ENCODE measurements at regions not wholly inside any gene's neighbourhood (a gene's known extent, or its start where the extent isn't known, plus 50 kb on each side); places are given as distances from the start of the nearest gene placed in this dataset.

DNA sequence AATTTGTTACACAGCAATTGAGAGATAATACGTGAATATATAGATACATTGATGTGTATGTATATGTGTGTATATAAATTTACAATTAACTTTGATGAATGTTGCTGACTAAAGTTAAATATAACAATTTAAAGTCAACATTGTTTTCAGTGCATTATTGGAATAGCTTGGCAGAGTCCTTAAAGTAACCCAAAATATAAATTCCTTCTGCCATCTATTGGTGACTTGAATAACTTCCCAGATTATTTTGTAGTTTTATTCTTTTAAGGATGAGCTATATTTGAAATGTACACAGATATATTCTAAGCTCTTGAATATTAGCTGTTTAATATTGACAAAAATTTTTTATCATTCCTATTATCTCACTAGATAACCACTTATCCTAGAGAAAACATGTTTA, 298.2 kb upstream of the FSTL5 start:
- peak; percentile 13 for DNase-seq

DNA sequence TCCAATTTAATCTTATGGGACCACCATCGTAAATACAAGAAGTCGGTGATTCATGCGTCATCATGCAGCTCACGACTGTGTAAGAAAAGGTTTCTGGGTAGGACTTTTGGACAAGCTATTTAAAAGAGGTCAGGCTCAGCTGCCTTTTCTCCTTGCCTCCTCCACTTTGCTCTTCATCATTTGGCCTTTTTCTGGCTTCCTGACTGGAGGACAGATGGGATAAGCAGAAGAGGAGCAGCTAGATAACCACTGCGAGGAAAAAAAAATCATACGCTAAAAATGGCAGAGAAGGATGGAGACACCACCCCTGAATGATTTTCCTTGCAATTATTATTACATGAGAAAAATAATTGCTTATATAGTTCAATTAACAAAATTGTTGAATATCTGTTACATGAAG, 294.3 kb upstream of the FSTL5 start:
- no peak for DNase-seq

DNA sequence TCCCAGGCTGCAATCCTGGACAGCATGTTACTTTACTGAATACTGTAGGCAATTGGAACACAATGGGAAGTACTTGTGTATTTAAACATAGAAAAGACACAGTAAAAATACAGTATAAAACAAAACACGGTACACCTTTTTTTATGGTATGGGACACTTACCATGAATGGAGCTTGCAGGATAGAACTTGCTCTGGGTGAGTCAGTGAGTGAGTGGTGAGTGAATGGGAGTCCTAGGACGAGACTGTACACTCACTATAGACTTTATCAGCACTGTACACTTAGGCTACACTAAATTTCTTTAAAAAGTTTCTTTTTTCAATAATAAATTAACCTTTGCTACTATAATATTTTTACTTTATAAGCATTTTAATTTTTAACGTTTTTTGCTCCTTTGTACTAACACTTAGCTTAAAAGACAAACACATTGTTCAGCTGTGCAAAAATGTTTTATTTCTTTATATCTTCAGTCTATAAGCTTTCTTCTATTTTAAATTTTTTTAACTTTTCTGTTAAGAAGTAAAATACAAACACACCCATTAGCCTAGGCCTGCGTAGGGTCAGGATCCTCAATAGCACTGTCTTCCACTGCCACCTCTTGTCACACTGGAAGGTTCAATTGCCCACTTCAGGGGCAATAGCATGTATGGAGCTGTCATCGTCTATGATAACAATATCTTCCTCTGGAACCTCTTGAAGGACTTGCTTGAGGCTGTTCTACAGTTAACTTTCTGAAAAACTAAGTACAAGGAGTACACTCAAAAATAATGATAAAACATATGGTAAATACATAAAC, 293.5 kb upstream of the FSTL5 start:
- no peak for DNase-seq

DNA sequence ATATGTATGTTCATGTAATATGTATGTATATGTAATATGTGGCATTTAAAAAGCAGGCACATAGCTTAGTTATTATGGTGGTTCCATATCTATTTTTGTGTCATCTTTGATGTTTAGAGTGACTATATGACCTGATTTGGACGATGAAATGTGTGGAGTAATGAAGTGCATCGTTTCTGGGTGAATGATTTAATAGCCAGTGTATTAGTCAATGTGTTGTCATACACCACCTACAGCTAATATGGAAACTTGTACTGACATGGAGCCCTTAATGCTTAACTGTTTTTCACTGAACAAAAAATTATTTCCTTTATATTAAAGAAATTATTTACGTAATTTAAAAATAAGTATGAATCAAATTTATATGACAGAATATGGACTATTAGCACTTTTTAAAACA, 292.3 kb upstream of the FSTL5 start:
- DNase-seq = no peak

DNA sequence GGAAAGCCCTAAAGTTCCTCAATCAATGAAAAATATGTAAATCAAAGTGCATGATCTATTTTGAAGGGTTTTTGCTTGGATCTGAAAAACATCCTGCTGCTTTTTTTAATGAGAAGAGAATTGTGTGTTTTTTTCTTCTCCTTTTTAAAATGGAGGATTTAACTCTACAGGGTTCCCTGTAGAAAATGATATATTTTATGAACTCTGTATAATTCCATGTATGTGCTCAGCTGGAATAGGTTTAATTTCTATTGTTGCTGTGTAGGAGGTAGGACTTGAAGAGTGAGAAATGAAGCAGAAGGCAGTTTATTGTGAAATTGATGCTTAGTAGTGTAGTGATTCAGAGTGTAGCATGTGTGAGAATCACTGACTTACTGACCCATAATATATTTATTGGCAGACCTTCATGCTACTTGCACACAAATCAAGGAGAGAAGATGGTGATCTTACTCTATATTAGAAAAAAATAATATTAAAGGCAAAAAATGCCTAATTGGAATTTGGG, 286.8 kb upstream of the FSTL5 start:
- DNase-seq = no peak

DNA sequence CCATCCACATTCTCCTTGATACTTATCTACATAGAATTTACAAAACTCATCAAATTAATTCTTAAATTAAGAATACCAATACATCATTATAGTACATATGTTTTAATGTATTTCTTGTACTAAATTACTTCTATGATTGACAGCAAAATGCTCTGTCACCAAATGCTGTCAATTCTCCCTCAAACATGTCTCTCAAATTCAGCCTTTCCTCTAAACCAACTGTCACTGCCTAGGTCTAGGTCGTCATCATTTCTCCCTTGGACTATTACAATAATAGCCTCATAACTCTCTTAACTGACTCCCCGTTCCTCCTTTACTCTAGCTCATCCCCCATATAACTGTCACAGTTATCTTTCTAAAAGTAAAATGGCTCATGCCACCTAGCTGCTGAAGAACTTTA, 279.7 kb upstream of the FSTL5 start:
- no peak for DNase-seq

DNA sequence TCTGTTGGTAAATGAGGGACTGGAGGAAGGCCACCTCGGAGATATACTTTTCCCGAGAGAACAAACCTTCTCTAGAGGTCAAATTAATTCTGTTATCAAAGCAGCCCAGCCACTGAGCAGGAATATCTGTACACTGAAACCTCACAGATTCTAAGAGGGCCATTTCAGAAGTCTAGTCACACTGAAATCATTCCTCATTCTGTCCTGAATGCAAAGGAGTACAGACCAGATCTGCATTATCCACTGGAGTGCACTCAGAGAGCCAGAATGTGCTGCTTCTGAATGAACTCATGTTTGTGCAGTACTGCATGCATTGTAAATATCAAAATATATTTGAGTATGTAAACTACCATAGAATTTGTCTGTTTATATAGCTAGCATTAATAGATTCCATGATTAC, 278.3 kb upstream of the FSTL5 start:
- no peak for DNase-seq

DNA sequence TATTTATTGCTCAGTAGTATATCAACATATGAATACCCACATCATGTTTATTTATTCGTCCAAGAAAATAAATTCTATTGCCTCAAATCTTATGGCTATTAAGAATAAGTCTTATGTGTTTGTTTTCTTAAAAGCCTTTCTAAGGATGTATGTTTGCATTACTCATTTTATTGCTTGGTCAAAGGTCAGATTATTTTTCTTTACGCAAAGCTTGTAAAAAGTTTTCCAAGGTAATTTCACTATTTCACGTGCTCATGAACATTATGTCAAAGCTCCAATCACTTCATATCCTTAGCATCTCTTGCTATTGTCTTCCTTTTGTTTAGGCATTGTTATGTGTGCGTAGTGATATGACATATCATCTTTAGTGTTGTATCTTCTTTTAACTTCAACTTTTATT, 258.5 kb upstream of the FSTL5 start:
- DNase-seq = no peak

DNA sequence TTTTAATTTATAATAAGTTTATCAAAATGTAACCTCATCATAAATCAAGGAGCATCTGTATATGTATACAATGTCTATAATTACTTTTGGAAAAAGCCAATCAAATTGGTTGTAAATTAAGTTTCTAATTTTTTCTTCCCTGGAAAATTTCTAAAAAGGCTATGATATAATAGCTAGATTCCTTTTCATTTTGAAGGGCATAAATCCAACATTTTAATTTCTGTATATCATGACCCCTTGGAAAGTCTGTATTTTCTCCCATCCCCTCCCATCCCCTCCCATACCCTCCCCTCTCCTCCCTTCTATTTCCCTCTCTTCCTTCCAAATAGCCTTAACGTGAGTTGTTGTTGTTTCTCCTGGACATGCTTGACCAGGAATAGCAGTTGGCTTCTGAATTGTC, 247.1 kb upstream of the FSTL5 start:
- DNase-seq = no peak

DNA sequence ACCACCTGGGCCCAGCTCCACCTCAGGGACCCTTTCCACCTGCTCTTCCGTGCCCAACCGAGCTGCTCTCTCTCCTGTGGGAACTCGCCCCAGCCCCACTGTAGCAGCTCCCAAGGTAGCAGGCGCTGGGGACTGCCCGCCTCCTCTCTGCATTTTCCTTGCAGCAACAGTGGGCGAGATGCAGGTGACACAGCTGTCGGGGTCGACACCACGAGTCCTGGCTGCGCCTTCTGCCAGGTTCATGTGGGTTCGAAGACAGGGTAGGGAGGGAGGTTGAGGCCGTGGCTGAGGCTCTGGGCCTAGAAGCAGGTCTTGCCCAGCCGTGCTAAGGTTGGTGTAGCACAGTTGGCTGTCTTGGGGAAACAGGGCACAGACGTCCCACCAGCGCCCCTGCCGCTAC, 245.2 kb upstream of the FSTL5 start:
- DNase-seq = no peak

DNA sequence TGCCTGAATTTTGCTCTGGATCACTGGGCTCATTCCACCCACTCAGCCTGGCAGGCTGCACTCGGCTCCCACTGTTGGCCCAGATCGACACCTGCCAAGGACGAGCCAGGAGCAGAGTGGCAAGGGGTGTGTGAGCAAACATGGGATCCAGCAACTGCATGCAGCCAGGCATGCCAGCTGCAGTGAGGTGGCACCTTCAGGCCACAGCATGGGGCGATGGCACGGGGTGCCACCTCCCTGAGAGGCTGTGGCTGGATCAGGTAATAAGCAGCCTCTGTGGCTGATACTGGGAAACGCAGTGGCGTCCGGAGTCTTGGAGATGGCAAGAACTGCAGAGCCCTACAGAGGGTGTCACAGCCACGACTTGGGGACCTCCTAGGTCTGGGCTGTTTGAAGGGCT, 244.5 kb upstream of the FSTL5 start:
- no peak for DNase-seq

DNA sequence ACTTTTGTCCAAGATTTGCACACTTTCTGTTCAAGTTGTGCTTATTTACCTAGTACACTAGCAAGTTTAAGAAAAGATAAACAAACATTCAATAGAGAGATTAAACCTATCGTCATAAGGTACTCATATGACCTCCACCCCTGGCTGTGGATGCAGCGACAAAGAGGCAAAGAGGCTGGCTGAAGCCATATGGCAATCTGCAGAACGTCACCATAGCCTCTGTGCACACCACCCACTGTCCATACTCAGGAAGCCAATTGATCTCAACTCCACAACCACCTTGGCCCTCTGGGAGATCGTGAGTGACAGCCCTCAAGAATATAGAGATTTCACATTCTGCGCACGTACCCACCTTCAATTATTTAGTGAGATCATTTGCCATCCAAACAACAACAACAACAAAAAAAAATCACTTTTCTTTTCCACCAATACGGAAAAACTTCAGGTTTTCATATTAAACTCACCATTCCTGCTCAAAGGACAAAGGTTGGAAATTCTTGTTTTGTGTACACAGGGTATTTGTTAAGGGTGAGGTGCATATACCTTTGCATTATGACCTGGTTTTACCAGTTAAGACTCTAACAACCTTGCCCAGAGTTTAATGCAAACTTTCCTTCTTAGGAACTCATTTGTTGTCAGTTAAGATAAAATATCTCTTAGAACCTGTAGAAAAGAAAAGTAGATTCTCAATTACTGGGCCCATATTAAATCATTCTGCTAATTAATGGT, 243.0 kb upstream of the FSTL5 start:
- peak; percentile 2 for DNase-seq

DNA sequence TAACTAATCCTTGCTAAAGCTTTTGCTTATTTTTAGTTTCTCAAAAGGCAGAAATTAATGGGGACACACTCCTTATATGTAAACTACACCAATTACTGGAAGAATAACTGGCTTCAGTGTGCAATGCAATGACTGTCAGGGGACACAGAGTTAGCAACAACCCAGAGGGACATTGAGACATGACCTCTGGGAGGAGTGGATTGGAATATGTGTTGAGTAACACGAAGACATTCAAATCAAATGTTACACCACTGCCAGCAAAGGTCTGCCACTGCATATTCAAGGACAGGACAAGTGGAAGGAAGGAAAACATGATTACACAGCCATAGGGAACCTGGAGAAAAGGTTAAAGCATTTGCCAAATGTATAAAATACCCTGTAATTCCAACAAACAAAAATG, 240.1 kb upstream of the FSTL5 start:
- no peak for DNase-seq

DNA sequence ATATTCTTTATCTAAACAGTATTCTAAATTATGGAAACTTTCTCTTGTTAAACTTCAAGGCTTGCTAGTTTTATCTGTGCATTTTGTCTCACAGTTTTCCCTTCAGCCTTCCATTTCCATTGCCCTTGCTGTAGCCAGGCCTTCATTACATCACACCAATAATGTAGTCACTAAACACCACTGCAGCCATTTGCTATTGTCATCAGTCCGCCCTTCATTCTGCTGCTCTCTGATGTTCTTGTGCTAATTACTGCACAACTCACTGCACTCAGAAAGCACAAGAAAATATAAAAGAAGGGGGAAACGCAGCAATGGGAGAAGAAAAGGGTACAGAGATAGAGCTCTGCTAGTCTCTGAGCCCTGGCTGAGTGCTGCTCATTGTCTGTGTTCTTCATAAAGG, 239.6 kb upstream of the FSTL5 start:
- DNase-seq = no peak

DNA sequence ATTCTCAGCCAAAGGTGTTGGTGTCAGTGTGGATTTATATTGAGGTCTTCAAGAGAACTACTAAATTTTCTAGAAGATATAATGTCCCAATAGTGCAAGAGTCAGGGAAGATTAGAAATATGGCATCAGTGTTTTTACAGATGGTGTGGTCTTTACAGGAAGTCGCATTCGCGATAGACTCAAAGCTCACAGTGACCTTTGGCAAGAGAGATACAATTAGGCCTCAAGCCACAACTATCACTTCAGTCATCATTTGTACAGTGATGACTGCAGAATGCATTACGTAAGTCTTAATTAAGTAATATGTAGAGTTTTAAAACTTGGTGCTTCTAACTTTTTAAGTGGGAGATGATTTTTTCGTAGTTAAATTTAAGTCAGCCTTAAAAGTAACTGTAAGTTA, 237.2 kb upstream of the FSTL5 start:
- DNase-seq = no peak

DNA sequence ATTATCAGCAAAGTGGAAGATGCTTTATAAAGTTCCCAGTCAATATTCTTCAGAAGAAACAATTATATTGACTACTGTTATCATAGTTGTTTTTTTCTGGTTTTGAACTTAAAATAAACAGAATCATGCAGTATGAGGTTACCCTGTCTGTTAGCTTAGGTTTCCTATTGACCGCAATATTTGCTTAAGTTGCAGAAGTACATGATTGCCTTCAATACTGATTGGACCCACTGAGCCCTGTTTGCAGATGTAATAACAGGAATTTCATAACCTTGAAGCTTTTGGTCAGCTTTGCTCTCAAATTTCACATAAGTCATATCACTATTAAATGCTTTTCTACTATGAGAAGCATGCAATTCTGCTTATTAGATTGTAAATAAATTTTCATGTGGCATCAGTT, 229.1 kb upstream of the FSTL5 start:
- DNase-seq = no peak

DNA sequence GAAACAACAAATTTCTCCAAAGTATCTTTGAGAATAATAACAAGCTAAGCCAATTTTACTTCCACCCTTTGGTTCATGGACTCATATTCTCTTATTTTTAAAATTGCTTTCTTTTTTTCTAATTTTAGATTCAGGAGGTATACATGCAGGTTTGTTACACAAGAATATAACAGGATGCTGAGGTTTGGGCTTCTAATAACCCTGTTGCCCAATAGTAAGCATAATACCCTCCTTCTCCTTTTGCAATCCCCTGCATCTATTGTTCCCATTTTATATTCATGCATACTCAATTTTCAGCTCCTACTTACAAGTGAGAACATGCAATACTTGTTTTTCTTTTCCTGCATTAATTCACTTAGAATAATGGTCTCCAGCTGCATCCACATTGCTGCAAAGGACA, 202.3 kb upstream of the FSTL5 start:
- DNase-seq = no peak

DNA sequence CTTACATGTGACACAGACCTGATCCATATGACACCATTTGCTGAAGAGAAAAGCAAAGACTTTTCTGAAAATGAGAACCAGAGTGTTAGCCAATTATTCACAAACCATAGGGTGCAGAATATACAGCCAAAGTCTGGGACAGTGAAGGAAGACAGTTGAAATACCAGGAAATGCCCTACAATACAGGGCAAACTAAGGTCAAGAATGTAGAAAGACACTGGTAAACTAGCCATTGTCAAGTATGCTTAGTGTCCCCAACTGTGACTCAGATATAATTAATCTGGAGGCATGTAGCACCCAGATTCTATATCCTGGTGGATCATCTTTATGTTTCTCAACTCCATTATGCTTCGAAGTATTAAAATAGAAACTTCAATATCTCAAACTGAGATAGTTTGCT, 200.9 kb upstream of the FSTL5 start:
- no peak for DNase-seq

DNA sequence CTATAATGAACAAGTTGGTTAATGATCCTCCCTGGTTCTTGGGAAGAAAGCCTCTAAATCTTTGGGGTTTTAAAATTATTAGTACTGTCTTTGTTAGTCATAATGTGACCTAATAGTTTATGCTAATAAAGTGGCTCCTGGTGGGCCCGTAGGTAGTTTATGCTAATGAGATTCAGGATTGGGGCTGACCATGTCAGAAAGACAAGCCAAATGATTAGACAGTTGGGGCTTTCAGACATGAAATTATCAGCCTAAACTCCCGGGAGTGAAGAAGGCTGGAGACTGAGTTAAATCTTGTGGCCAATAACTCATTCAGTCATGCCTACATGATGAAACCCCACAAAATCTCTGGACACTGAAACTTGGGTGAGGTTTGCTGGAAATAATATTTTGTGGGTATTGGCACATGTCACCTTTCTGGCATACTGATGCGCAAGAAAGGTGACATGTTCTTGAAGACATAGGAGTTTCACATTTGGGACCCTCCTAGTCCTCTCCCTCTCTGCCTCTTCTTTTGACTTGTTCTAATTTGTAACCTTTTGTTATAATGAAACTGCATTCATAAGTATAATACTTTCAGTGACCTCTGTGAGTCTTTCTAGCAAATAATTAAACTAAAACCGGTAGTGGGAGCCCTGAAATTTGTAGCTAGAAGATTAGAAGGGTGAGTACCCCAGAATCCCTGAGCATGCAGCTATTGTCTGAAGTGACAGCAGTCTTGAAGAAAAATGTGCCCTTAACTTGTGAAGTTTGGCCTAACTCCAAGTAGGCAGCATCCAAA, 196.8 kb upstream of the FSTL5 start:
- DNase-seq = no peak

DNA sequence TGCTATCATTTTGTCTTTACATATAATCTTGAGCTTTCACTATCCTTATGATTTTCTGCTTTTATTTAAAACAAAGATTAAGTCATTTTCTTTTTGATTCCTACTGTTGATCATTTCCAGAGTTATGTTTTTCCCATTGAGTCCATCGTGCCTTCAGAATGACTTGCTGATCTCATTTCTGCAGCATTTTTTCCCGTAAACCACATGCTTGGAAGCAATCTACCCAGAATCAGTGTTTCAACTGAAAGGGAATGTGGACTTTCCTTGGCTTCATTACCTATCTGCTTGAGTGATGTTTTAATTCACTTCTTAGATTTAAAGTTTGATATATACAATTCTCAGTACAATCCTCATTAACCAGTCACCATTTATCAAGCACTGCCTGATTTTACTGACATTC, 192.4 kb upstream of the FSTL5 start:
- peak; percentile 16 for DNase-seq

DNA sequence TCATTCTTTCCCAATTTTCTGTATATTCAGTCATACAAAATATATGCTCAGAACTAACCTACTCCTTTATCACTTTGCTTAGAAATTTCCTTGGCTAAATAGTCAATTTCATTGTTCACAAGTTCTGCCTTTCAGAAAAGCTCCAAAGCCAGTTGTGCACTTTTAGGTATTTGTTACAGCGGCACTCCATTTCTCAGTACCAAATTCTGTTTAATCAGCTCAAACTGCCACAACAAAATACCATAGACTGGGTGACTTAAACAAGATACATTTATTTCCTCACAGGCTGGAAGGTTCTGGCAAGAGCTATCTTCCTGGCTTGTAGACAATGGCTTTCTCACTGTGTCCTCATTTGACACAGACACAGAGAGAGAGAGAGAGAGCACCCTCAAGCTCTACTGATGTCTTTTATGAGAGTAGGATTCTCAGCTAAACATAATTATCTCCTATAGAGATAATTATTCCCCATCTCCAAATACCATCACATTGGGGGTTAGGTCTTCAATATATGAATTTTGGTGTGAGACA, 188.8 kb upstream of the FSTL5 start:
- no peak for DNase-seq

DNA sequence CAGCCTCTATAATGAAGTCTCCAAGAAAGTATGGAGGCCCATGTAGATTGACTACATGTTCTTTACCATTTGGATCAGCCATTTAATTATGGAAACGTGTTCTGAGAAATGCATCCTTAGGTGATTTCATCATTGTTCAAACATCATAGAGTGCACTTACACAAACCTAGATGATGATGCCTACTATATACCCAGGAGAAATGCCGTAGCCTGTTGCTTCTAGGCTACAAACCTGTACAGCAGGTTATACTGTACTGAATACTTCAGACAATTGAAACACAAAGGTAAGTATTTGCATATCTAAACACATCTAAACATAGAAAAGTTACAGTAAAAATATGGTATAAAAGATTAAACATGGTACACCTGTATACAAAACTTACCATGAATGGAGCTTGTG, 186.5 kb upstream of the FSTL5 start:
- no peak for DNase-seq

DNA sequence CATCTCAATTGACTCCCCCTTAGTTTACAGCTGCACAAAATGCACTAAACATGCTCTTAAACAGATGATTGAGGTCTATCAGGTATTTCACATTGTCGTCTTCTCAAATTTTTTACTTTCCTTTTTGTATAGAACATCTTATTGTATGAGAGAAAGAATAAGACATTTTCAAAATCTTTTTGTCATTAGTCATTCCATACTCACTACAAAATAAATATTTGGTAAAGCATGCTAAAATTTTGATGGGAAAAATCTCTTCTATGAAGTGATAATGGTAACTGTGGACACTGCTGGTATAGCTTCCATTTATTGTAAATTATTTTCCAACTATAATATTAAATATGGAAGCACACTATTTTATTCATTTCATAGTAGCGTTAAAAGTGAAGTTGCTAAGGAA, 185.6 kb upstream of the FSTL5 start:
- no peak for DNase-seq

All from tongue (tissue), 1 donor.